Adrenal gland (tissue), 9 donors: ENCODE measurements at regions not wholly inside any gene's neighbourhood (a gene's known extent, or its start where the extent isn't known, plus 50 kb on each side); places are given as distances from the start of the nearest gene placed in this dataset.

Experiments used
- DNase-seq, 7 donors: peaks; one replicate each; pipeline ENCODE4 v3.0.0-alpha.2; 2019 to 2020
- H3K27ac ChIP-seq, 5 donors: fragments of 200-600 bp; sonication (generic) in 4 of 5; 1 replicate in 3 of 5; 2 replicates in 2 of 5; pipeline versions ENCODE4 v1.5.1 to v1.8.0; 2016 to 2020; ENCODE audit warnings: mild to moderate bottlenecking in 1 of 5
- H3K27me3 ChIP-seq: fragments of 200-600 bp; 2 replicates; pipeline ENCODE4 v1.8.0; 2021
- H3K36me3 ChIP-seq, 2 donors: fragments of 200-600 bp; replicated peaks in 1 of 2; 1 replicate in 1 of 2; 2 replicates in 1 of 2; pipeline versions ENCODE4 v1.5.1 to v1.8.0; 2018 to 2022
- H3K4me1 ChIP-seq, 2 donors: fragments of 200-600 bp; replicated peaks in 1 of 2; 1 replicate in 1 of 2; 2 replicates in 1 of 2; pipeline versions ENCODE4 v1.5.1 to v1.8.0; 2018 to 2021
- H3K4me3 ChIP-seq, 4 donors: fragments of 200-600 bp; sonication (generic) in 3 of 4; one replicate each; pipeline ENCODE4 v1.5.1; 2016 to 2018
- H3K9me3 ChIP-seq, 3 donors: fragments of 200-600 bp; sonication (generic) in 1 of 3; replicated peaks in 1 of 3; 1 replicate in 2 of 3; 2 replicates in 1 of 3; pipeline versions ENCODE4 v1.5.1 to v1.8.0; 2016 to 2021
- POLR2A ChIP-seq, 2 donors: fragments of 450-650 bp; IDR thresholded peaks; one replicate each; pipeline ENCODE4 v1.6.1; 2017; ENCODE audit warnings: antibody characterized with exemption in 2 of 2, mild to moderate bottlenecking in 2 of 2, moderate library complexity in 1 of 2
- WGBS, 4 donors: extraction: QIAGEN DNeasy Blood & Tissue Kit in 2 of 4; methylation state at CpG; one replicate each; pipeline versions ENCODE4 v1.1.5 to v1.1.7; 2013 to 2017; 5-methylcytosine and 5-hydroxymethylcytosine counted together
- intact Hi-C, 2 donors: fragments of 100-400 bp; cut with DNase I; formaldehyde crosslinking; loops; one replicate each; pipeline versions ENCODE4 v1.14.1 to v1.15.0; 2022 to 2023
- TF ChIP-seq, protein P1 (sequence below), 6 experiments: fragments of 450-650 bp in 4 of 6; fragments of 200-600 bp in 2 of 6; sonication (generic) in 1 of 6; IDR thresholded peaks; 1 replicate in 5 of 6; 2 replicates in 1 of 6; pipeline versions ENCODE4 v1.5.1 to v1.8.0; 2016 to 2021; ENCODE audit warnings: antibody characterized with exemption in 6 of 6, mild to moderate bottlenecking in 2 of 6, moderate library complexity in 1 of 6
- donor health status: healthy with polysubstance abuse.
- donor health status: Bipolar disorder and iron deficiency.
- donor health status: DM: yes; HTN: yes; CAD: no.
- donor health status: DM: no; HTN: no; CAD: no.
- donor health status: DM: no; HTN: no; CAD: no.

DNA sequence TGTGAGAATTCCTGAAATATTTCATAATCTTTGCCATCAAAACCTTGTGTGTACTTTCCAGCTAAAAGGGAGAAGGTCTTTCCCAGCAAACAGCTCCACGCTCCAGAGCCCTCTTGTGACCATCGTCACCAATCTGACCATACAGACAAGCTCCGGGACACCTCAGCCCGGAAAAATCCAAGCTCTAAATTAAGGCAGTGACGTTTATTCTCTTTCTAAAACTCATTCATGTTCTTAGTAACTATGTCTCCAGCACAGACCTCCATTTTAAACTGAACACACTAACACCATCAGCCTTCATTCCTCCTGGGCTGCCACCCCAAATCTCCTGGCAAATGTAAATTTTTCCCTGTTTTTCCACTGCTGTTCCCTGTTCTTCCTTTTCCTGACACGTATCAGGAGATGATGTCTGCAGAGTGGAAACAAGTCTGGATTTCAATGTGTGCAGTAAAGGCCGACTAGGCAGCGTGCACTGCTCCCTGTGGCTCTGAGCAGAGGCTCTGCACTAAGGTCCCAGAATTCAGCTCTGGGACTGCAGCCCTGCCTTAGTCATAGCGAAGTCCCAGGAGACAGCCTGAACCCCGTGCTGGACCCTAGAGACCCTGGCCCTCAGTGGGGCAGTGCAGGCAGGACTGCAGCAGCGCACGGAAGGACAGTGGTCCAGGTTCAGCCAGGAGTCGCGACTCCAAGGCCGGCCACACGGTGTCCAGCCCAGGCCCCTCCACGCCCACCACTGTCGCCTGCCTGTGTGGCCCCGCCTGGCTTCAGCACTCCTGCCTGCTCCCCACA is 452.5 kb upstream of the SALL3 start:
- no peak overlapping the region for H3K4me3 ChIP-seq
- H3K4me1 ChIP-seq = peaks cover 0 to 8% of the 10 kb centered on the region in 2 donors
- H3K27me3 ChIP-seq = no peaks in the 10 kb centered on the region
- H3K9me3 ChIP-seq = no peaks in the 10 kb centered on the region
- intact Hi-C loops = no loop called here
- no peak overlapping the region for H3K27ac ChIP-seq
- 59 to 71% (median 64%) methylated on average over 14 to 19 of the region's 19 CpGs for WGBS, 4 donors
- no peak for TF ChIP-seq POLR2A (IDR thresholded peaks at IDR 0.05)
- TF ChIP-seq, protein P1, sequence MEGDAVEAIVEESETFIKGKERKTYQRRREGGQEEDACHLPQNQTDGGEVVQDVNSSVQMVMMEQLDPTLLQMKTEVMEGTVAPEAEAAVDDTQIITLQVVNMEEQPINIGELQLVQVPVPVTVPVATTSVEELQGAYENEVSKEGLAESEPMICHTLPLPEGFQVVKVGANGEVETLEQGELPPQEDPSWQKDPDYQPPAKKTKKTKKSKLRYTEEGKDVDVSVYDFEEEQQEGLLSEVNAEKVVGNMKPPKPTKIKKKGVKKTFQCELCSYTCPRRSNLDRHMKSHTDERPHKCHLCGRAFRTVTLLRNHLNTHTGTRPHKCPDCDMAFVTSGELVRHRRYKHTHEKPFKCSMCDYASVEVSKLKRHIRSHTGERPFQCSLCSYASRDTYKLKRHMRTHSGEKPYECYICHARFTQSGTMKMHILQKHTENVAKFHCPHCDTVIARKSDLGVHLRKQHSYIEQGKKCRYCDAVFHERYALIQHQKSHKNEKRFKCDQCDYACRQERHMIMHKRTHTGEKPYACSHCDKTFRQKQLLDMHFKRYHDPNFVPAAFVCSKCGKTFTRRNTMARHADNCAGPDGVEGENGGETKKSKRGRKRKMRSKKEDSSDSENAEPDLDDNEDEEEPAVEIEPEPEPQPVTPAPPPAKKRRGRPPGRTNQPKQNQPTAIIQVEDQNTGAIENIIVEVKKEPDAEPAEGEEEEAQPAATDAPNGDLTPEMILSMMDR (IDR thresholded peaks at IDR 0.05) = no peak
- H3K36me3 ChIP-seq = no peaks in the 10 kb centered on the region
- DNase-seq = peak in 1 of 7 donors; percentile 28

DNA sequence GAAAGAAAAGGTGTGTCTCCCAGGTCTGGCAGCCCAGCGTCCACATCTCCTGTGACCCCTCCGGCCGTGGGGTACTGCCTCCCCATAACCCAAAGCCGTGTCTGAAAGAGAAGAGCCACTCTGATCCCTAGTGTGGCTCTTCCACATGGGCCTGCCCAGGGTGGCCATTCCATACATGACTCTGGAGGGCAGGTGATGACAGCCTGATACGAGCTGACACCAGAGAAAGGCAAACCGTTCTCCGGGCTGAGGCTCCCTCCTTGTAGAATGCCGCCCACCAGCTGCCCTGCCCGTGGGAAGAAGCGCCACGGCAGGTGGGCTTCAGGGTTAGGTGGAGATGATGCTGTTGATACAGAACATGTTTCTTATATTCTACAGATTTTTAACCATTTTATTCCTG is 451.6 kb upstream of the SALL3 start:
- Histone ChIP-seq H3K27ac (no peak overlapping the region), H3K9me3 (no peaks in the 10 kb centered on the region), H3K4me1 (peaks cover 0 to 8% of the 10 kb centered on the region in 2 donors), H3K36me3 (no peaks in the 10 kb centered on the region), H3K27me3 (no peaks in the 10 kb centered on the region), H3K4me3 (no peak overlapping the region)
- TF ChIP-seq, protein P1 (IDR thresholded peaks at IDR 0.05) = no peak
- no peak for TF ChIP-seq POLR2A (IDR thresholded peaks at IDR 0.05)
- DNase-seq = no peak
- 79 to 91% (median 83%) methylated on average over 10 to 11 of the region's 11 CpGs for WGBS, 4 donors
- intact Hi-C loops = no loop called here

DNA sequence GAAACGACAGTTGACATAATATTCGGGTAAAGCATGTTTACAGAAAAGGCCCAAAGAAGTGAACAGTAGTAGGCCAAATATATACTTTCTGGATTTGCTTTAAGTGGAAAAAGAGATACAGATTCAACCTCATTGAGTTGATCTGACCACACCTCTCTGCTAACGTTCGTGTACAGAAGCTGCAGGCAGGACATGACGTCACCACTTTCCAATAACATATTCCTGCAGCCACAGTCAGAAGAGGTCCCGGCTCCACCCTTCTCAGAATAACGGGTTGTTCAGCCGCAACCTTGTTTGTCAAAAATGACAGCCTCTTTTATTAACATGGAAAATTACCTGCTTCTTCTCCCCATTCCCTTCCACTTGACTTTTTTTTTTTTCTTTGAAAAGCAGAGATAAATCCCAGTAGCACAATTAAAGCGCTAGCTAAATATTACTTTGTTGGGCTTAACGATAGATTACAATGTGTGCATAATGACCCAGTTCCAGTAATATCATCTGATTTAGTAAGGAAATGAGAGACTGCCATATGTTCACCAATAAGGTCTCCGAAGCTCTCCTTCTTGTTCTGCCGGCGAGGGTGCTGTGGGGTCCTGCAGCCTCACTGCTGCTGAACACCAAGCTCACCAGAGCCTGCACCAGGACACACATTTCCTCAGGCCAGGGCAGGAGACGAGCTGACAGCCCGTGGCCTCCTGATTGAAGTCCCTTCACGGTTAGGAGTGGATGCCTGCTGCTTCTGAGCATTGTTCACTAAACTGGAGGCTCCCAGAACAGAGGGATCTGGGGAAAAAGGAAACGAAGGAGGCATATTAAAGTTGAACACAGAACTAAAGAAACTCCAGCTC is 451.0 kb upstream of the SALL3 start:
- TF ChIP-seq POLR2A (IDR thresholded peaks at IDR 0.05) = no peak
- TF ChIP-seq, protein P1 (IDR thresholded peaks at IDR 0.05) = no peak
- Histone ChIP-seq H3K36me3 (no peaks in the 10 kb centered on the region), H3K4me1 (peaks cover 0 to 8% of the 10 kb centered on the region in 2 donors), H3K27ac (no peak overlapping the region), H3K4me3 (no peak overlapping the region), H3K9me3 (no peaks in the 10 kb centered on the region), H3K27me3 (no peaks in the 10 kb centered on the region)
- intact Hi-C loops = no loop called here
- 63 to 67% (median 65%) methylated on average over 17 of the region's 17 CpGs for WGBS, 4 donors
- DNase-seq = no peak

DNA sequence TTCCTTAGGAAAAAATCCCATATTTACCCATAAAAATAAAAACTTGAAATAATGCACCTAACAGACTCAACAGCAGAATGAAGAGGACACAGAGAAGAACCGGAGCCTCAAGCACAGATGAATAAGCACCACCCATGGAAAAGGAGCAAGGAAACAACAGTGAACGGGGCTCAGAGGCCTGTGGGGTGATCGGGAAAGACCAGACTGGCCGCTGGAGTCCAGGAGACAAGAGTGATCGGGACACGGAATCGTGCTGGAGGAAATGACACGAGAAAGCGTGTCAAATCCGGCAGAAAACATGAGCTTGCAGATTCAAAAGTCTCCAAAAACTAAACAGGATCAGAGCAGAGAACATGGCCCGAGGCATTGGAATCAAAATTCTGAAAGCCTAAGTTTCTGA is 448.0 kb upstream of the SALL3 start:
- Histone ChIP-seq H3K4me1 (no peaks in the 10 kb centered on the region), H3K36me3 (no peaks in the 10 kb centered on the region), H3K9me3 (no peaks in the 10 kb centered on the region), H3K4me3 (no peak overlapping the region), H3K27ac (no peak overlapping the region), H3K27me3 (no peaks in the 10 kb centered on the region)
- intact Hi-C loops = no loop called here
- 82 to 89% (median 84%) methylated on average over 11 of the region's 11 CpGs for WGBS, 4 donors
- DNase-seq = no peak
- TF ChIP-seq, protein P1 (IDR thresholded peaks at IDR 0.05) = no peak
- no peak for TF ChIP-seq POLR2A (IDR thresholded peaks at IDR 0.05)
